ENCODE measurements at regions not wholly inside any gene's neighbourhood (a gene's known extent, or its start where the extent isn't known, plus 50 kb on each side); places are given as distances from the start of the nearest gene placed in this dataset.

GRCh38 chr2:59701271-59701994, 852.0 kb downstream of the BCL11A start:
- no peak for DNase-seq
- no peak for ATAC-seq (ENCODE audit: insufficient read depth, low read depth)
- Histone ChIP-seq H3K4me3 (ENCODE audit: low read depth in 1 of 2, low read length in 2 of 2) (no peak overlapping the region), H3K79me2 (ENCODE audit: insufficient read depth, low read length) (no peaks in the 10 kb centered on the region), H3K27ac (ENCODE audit: low read length) (no peak overlapping the region), H3K9ac (ENCODE audit: low read depth, low read length) (no peak overlapping the region), H3K4me1 (ENCODE audit: insufficient read depth, low read length) (no peaks in the 10 kb centered on the region), H4K20me1 (ENCODE audit: insufficient read depth, low read length) (no peaks in the 10 kb centered on the region), H3K4me2 (ENCODE audit: insufficient read depth, low read length) (no peak overlapping the region), H3K36me3 (ENCODE audit: insufficient read depth, low read length) (no peaks in the 10 kb centered on the region), H2AFZ (ENCODE audit: low read depth, low read length) (no peak overlapping the region), H3K27me3 (ENCODE audit: insufficient read depth, low read length, poor library complexity) (no peaks in the 10 kb centered on the region), H3K9me3 (ENCODE audit: insufficient read depth, low read length, severe bottlenecking) (peaks cover 10% of the 10 kb centered on the region)
- TF ChIP-seq CTCF (IDR thresholded peaks at IDR 0.05; ENCODE audit: borderline replicate concordance, extremely low read depth, low read length, poor library complexity, severe bottlenecking): no peak
- TF ChIP-seq EZH2 (IDR thresholded peaks at IDR 0.05; ENCODE audit: borderline replicate concordance, low read depth, low read length, severe bottlenecking): no peak

GRCh38 chr2:59694176-59694575, 859.3 kb downstream of the BCL11A start:
- Histone ChIP-seq H3K4me2 (ENCODE audit: insufficient read depth, low read length) (no peak overlapping the region), H3K4me3 (ENCODE audit: low read depth in 1 of 2, low read length in 2 of 2) (no peak overlapping the region), H3K9me3 (ENCODE audit: insufficient read depth, low read length, severe bottlenecking) (peaks cover 8% of the 10 kb centered on the region), H3K9ac (ENCODE audit: low read depth, low read length) (no peak overlapping the region), H4K20me1 (ENCODE audit: insufficient read depth, low read length) (no peaks in the 10 kb centered on the region), H2AFZ (ENCODE audit: low read depth, low read length) (no peak overlapping the region), H3K27me3 (ENCODE audit: insufficient read depth, low read length, poor library complexity) (no peaks in the 10 kb centered on the region), H3K27ac (ENCODE audit: low read length) (no peak overlapping the region), H3K4me1 (ENCODE audit: insufficient read depth, low read length) (peaks cover 20% of the 10 kb centered on the region), H3K36me3 (ENCODE audit: insufficient read depth, low read length) (no peaks in the 10 kb centered on the region), H3K79me2 (ENCODE audit: insufficient read depth, low read length) (no peaks in the 10 kb centered on the region)
- no peak for TF ChIP-seq EZH2 (IDR thresholded peaks at IDR 0.05; ENCODE audit: borderline replicate concordance, low read depth, low read length, severe bottlenecking)
- no peak for TF ChIP-seq CTCF (IDR thresholded peaks at IDR 0.05; ENCODE audit: borderline replicate concordance, extremely low read depth, low read length, poor library complexity, severe bottlenecking)
- DNase-seq (no peak), ATAC-seq (ENCODE audit: insufficient read depth, low read depth) (no peak)

GRCh38 chr2:59693231-59693959, 860.1 kb downstream of the BCL11A start:
- no peak overlapping the region for H3K4me3 ChIP-seq (ENCODE audit: low read depth in 1 of 2, low read length in 2 of 2)
- no peak overlapping the region for H2AFZ ChIP-seq (ENCODE audit: low read depth, low read length)
- peak overlapping the region; percentile 46; the same call in 1 of the 2 replicates for H3K27ac ChIP-seq (ENCODE audit: low read length)
- H3K36me3 ChIP-seq (ENCODE audit: insufficient read depth, low read length): no peaks in the 10 kb centered on the region
- peak overlapping the region; percentile 16; the same call in 1 of the 2 replicates for H3K4me2 ChIP-seq (ENCODE audit: insufficient read depth, low read length)
- TF ChIP-seq EZH2 (IDR thresholded peaks at IDR 0.05; ENCODE audit: borderline replicate concordance, low read depth, low read length, severe bottlenecking): no peak
- no peak for TF ChIP-seq CTCF (IDR thresholded peaks at IDR 0.05; ENCODE audit: borderline replicate concordance, extremely low read depth, low read length, poor library complexity, severe bottlenecking)
- H3K9me3 ChIP-seq (ENCODE audit: insufficient read depth, low read length, severe bottlenecking): peaks cover 8% of the 10 kb centered on the region
- H3K27me3 ChIP-seq (ENCODE audit: insufficient read depth, low read length, poor library complexity): no peaks in the 10 kb centered on the region
- peaks cover 20% of the 10 kb centered on the region for H3K4me1 ChIP-seq (ENCODE audit: insufficient read depth, low read length)
- H3K9ac ChIP-seq (ENCODE audit: low read depth, low read length): no peak overlapping the region; the same call in 1 of the 2 replicates
- no peaks in the 10 kb centered on the region for H4K20me1 ChIP-seq (ENCODE audit: insufficient read depth, low read length)
- no peaks in the 10 kb centered on the region for H3K79me2 ChIP-seq (ENCODE audit: insufficient read depth, low read length)
- ATAC-seq (ENCODE audit: insufficient read depth, low read depth) (peak; percentile 75), DNase-seq (no peak)
